Frontal cortex (tissue), 3 donors: ENCODE measurements at regions not wholly inside any gene's neighbourhood (a gene's known extent, or its start where the extent isn't known, plus 50 kb on each side); places are given as distances from the start of the nearest gene placed in this dataset.
"Not testable (repeated sequence)": the region's sequence is repeated elsewhere in the genome, so short reads cannot be mapped to it uniquely, and the experiment has no call there.

Source experiments
- DNase-seq, 2 donors: peaks; one replicate each; pipeline ENCODE4 v3.0.0; 2012; ENCODE audit warnings: low spot score in 2 of 2
- FAIRE-seq: peaks from 2 replicates; lab custom pipeline; 2012; peaks lifted over from hg19 to GRCh38; lab: Jason Lieb, UNC
- donor health status: control.
- donor health status: control.
- donor health status: control.

DNA sequence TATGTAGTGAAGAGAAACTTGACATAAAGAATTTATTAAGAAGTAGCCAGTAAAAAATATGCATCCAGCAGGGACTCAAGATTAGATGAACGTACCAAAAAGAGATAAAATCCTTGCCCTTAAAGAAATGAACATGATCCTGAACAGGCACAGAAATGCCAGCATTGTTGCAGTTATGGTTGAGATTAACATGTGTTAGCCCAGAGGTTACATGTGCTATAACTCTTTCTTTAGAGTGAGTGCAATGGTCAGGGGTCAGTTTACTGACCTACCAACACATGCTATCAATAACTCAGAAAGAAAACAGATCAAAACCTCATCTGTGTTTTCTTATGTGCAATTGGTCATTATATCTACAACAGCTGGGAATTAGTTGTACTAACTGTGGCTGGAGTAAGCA is 166.1 kb upstream of the NDST3 start:
- FAIRE-seq: no peak
- DNase-seq: no peak

DNA sequence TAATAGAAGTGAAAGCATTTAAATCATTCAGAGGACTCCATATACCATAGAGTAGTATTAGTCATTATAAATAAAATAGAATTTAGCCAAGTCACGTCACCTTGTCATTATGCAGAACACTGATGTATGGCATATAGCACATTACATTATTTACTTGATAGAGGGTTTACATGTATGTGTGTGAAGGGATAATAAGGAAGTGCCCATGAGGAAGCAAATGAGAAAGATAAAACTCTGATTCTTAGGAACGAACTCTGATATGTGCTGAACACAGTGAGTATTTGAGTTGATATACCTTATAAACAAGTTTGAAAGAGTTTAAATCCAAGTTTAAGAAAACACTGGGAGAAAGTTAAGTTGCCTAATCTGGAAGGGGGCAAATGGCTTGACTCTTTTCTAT is 160.5 kb upstream of the NDST3 start:
- FAIRE-seq (no peak), DNase-seq (no peak)

- DNase-seq (no peak), FAIRE-seq (no peak)
Measured at GRCh38 chr4:117874216-117874615, 160.1 kb upstream of the NDST3 start.

DNA sequence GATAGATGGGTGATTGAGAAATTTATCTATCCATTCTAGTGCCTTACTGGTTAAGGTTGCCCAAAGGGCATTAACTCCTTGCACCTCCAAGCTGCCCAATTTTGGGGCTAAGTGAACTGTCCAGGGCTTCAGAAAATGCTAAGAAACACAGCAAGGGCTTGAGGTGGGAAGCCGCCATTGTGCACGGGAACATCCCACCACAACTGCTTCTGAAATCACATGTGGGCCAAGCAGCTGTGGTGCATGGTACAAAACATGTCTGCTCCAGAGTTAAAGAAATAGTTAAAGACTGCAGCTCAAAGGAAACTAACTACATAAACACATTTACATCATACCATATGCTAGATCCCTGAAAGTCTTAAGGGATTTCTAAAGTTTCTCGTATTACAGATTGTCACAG is 144.3 kb upstream of the NDST3 start:
- FAIRE-seq (no peak), DNase-seq (no peak)

DNA sequence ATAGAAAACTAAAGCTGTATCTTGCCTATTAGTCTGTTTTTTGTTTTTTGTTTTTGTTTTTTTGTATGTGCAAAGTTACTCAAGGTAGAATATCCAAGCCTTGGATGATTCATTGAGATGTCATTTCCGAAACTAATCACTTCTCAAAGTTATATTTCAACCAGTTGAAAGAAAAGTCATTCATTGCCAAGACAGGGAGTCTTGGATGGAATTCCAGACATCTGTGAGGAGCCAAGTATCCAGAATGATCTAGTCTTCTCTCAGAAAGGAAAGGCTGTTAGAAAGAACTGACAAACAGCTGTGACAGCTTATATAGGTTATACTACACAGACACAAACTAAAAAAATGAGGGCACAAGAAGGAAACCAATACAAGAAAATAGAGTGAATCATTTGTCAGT is 141.1 kb upstream of the NDST3 start:
- DNase-seq: no peak
- no peak for FAIRE-seq

DNA sequence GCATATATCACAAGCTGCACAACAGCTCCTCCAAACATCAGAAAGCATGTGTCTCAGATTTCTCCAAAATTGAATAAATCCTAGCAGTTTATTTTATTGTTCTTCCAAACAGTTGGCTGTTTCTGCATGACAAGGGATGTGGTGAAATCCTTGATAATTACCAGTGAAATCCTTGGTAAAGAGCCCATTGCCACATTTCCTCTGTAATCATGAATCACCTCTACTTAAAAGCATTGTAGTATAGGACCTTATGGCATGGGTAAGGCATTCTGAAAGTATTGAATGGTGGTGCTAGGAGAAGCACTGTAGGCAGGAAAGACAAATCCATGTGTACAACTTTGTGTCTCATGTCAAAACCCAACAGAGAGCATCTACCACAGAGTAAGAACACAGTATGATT is 135.8 kb upstream of the NDST3 start:
- DNase-seq (no peak), FAIRE-seq (no peak)

DNA sequence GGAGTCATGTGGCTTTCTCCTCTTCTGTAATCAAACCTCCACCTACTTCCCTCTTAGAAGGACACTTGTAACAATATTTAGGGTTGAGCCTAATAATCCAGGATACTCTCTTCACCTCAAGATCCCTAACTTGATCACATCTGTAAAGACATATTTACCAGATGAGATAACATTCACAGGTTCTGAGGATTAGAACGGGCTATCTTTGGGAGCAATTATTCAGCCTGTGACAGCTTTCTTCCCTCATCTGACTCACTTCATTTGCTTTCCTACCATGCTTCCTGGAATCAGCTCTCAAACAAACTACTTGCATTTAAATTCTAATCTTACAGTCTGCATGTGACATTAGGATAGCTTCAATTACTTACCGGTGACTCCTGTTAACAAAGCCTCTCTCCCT is 133.5 kb upstream of the NDST3 start:
- FAIRE-seq: no peak

DNA sequence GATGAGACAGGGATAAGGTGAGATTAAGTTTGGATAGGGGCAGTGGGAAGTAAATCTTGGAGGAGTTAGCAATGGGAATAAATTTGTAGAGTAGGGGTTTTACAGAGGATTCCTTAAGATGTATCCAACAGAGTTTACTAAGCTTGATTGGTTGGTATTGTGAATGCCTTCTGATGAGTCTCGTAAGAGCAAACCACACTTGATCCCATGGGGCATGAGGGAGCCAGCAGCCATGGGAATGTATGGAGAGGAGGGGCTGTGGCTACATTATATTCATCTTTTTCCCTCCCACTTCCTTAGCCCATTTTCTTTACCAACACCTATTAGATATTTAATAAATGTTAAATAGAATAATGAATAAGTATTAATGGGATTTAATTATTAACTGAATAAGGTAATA is 126.6 kb upstream of the NDST3 start:
- FAIRE-seq (no peak), DNase-seq (no peak)

More for the DNA sequence above, 133.5 kb upstream of the NDST3 start:
- no peak for DNase-seq

DNA sequence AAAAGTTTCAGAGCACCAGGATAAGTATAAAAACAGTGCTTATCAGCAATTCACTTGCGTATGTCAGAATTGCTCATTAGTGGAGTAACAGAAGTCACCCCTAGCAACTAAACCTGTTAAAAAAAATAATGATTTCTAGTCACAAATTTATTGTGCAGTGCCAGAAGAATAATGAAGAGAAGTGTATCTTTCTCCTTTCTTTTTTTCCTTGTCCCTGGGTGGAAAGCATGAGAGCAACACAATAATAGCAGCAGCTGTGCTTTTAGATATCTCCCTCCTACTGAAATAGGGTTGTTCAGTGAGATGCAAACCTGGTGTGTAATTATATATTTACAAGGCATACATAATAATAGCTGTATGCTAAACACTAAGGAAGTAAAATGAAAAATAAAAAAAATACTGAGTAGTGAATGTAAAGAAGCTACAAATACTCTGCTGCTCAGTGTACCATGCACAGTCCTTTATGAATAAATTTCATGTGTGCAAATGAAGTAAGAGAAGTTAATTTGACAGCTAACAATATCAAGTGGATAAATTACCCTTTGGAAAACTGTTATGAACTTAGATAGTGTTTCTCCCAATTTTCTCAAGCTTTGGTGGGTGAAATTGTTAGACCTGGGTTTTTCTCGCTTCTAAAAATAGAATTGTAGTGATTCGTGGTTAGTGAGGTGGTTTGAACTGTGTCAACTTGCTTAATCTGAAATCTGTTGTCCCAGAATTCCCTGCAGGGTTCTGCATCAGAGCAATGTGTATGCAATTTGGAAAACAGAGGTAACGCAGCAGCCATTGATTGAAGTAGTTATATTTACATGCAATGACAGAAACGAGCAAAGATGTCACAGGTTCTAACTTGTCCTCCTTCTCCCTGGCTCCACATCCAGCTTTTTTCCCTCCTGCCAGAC is 125.7 kb upstream of the NDST3 start:
- DNase-seq (no peak), FAIRE-seq (no peak)

- no peak for FAIRE-seq
- no peak for DNase-seq
Measured at GRCh38 chr4:117916728-117917127, 117.6 kb upstream of the NDST3 start.

- FAIRE-seq, DNase-seq: not testable (repeated sequence)
Measured at GRCh38 chr4:117922311-117922710, 112.0 kb upstream of the NDST3 start.

DNA sequence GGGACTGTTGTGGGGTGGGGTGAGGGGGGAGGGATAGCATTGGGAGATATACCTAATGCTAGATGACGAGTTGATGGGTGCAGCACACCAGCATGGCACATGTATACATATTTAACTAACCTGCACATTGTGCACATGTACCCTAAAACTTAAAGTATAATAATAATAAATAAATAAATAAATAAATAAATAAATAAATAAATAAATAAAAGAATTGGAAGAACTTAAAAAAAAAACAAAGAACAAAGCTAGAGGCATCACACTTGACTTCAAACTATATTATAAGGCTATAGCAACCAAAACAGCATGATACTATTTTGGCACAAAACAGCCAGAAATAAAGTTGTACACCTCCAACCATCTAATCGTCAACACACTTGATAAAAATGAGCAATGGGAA is 106.5 kb upstream of the NDST3 start:
- FAIRE-seq, DNase-seq: not testable (repeated sequence)

GRCh38 chr4:117941611-117942010 is 92.7 kb upstream of the NDST3 start:
- FAIRE-seq (no peak), DNase-seq (no peak)

GRCh38 chr4:117949621-117950020 is 84.7 kb upstream of the NDST3 start:
- DNase-seq: no peak
- no peak for FAIRE-seq

DNA sequence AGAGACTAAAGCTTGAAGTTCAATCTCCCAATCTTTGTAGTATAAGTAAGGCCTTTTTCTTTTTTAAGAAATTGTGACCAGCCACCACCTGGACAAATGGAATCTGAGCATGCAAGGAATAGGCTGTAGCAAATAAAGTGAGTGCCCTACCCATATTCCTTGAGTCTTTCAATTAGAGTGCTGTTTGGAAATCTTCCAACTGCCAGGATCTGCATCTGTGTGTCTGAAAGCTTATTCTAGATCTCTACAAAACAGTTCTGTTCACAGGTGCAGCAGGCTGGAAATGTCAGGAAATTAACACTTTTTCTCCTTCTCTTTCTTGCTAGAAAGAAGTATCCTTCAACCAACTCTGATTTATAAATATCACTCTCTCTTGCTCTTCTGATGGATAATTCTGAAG is 76.7 kb upstream of the NDST3 start:
- no peak for FAIRE-seq
- no peak for DNase-seq

DNA sequence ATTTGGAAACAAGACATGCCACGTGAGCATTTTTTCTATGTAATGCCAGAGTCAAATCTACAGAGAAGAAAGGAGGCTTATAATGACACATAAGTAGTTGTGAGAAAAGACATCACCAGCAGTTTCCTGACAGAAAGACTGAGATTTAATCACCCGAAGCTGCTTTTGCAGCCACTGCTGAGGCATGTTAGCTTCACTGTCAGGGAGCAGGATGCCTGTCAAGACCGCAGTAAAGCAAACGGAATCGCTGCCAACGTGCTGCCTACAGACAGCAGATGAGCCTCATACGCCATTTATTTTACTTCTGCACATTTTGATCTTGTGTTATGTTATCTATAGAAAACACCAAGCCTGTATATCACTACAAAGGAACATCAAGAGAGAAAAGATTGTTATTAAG is 68.7 kb upstream of the NDST3 start:
- DNase-seq: no peak
- no peak for FAIRE-seq

DNA sequence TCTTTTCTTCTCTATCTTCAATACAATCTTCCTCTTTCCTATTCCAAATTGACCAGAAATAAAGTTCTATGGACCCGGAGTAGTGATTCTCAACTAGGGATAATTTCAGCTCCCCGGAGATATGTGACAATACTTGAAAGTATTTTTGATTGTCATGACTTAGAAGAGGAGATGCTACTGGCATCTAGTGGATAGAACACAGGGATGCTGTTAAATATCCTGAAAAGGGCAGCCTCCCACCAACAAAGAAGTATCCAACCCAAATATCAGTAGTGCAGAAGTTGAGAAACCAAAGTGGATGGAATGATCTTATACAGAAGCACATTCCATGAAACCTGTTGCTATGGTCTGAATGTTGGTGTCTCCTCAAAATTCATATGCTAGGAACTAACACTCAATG is 65.7 kb upstream of the NDST3 start:
- DNase-seq (no peak), FAIRE-seq (no peak)

DNA sequence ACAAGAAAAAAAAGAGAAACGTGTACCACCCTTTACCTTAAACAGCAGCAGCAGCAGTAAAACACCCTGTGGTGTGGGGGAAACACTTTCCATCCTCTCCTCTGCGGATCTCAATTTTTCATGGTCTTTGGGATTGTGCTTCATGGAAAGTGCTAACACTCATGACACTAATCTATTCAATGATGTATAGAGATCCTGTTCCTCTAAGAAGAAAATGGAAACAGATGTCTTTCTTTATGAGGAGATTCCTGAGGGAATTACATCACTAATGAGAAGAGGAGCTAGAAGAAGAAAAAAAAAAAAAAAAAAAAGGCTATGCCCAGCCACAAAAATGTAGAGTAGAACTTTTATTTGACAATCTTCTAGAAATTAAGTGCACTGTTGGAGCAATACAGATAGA is 62.9 kb upstream of the NDST3 start:
- no peak for FAIRE-seq
- DNase-seq: no peak

DNA sequence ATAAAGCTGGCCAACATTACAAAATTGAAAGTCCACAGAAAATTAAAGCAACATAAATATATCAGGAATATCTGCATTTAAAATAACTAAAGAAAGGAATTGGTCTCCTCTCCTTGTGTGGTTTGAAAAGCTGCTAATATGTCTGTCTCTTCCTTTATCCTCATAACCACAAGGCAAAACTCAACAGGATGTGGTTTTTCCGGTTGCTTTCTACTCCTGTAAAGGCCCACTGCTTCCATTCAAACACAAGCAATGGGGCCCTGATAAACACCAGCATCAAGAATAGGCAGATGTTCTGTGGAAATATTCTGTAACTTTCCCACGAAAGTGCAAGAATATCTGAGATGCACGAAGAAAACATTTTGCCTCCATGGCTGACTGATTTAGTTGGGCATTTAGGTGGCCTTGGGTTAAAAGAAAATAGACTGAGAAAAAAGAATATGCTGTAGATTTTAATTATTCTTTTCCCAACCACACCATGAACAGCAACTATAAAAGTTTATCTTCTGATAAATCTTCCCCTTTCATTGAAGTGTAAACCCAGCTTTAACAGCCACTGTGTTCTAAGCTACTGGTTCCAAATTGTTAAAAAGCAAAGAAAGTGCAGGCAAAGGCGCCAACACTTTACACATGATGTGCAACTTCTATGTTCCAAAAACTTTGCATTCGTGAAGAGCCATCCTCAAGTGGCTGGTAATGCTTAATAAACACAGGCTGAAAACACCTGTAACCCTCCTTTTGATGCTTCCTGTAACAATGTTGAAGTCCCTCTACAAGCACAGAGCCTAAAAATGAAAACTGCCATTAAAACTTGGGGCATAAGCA is 50.5 kb upstream of the NDST3 start:
- no peak for DNase-seq
- FAIRE-seq: no peak

GRCh38 chr4:117984366-117984680 is 50.0 kb upstream of the NDST3 start:
- no peak for FAIRE-seq
- no peak for DNase-seq
